Activated T-cell treated with anti-CD3 and anti-CD28 coated beads, Interleukin-2, amount 50 U/mL, for 24 hours (primary cell): ENCODE measurements at regions not wholly inside any gene's neighbourhood (a gene's known extent, or its start where the extent isn't known, plus 50 kb on each side); places are given as distances from the start of the nearest gene placed in this dataset.
"Not testable (repeated sequence)": the region's sequence is repeated elsewhere in the genome, so short reads cannot be mapped to it uniquely, and the experiment has no call there.

Experiments
- DNase-seq: peaks from one replicate; pipeline ENCODE4 v3.0.0-alpha.2; 2020
- H3K27ac Mint-ChIP-seq: 2 replicates; pipeline ENCODE4 v1.8.0; 2020; ENCODE audit warnings: mild to moderate bottlenecking, mixed read lengths
- H3K27me3 Mint-ChIP-seq: 2 replicates; pipeline ENCODE4 v1.8.0; 2020; ENCODE audit warnings: mixed read lengths
- H3K36me3 Mint-ChIP-seq: 2 replicates; pipeline ENCODE4 v1.8.0; 2020; ENCODE audit warnings: low read depth, mixed read lengths
- H3K4me1 Mint-ChIP-seq: 2 replicates; pipeline ENCODE4 v1.8.0; 2020; ENCODE audit warnings: low read depth, mixed read lengths
- H3K4me3 Mint-ChIP-seq: 2 replicates; pipeline ENCODE4 v1.8.0; 2020; ENCODE audit warnings: mild to moderate bottlenecking, moderate library complexity, mixed read lengths
- H3K9me3 Mint-ChIP-seq: 2 replicates; pipeline ENCODE4 v1.8.0; 2020; ENCODE audit warnings: mixed read lengths

DNA sequence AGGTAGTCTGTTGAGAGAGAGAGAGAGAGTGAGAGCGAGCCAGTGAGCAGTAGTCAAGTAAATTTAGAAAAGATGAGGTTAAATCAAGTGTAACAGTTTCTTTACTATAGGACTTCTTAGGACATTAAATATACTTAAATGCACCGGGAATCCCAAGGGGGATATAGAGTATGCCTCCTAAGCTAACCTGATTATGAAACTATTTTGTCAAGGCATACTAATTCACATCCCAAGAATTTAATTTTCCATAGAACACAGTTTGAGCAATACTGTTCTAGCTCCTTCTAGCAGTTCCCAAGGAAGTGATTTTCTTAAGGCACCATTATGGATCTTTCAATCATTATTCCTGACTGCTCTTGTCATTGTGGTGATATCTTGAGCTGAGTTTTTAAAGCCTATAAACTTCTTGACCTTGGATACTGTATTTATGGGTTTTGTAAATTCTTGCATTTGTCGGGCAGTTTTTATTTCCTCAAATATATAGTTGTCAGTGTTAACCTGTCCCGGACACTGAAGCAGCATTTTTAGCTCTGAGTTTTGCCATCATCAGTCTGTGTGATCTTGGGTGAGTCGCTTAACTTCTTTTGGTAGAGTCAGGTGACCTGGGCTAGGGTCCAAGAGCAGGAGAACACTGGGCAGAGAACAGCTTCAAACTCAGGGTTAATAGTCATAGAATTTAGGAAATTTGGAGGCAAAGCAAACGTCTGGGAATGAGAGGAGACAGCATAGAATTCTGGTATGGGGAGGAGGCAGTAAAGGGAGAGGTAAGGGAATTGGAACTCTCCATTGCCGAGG lies 196.5 kb upstream of the FRMD6 start:
- Mint-ChIP-seq H3K27ac (no peak overlapping the region), H3K27me3 (peaks cover 3% of the 10 kb centered on the region), H3K9me3 (no peaks in the 10 kb centered on the region), H3K4me3 (no peak overlapping the region), H3K4me1 (no peaks in the 10 kb centered on the region), H3K36me3 (no peaks in the 10 kb centered on the region)
- DNase-seq: no peak

DNA sequence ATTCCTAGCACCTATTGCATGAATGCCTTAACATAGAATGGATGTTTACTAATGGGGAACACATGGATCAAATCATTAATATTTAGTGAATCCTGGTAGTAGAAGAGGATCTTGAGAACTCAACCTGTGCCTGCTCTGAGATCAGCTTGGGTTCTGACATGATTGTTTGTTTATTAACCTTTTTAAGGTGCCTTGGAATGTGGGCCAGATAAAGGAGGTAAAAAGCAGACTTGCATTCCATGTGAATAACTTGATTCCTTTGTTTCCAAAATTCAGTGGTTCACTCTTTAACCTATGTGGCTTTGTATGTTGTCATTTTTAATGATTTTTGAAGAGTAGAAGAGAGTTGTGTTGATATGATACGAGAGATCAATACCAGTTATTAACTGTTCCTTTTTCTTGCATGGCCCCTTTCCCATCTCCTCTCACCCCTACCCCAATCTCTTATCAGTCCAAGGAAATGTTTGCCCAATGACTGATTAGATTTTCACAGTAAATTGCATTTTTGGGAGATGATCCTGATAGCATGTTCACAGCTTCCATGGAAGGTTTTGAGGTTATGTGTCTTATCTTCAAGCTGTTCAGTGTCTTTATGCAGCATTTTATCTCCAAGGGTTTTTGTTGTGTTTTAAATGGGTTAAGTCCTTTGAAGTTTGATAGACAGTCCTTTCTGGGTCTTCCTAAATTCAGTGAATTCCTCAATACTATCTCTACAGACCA lies 193.7 kb upstream of the FRMD6 start:
- Mint-ChIP-seq H3K36me3 (no peaks in the 10 kb centered on the region), H3K4me1 (no peaks in the 10 kb centered on the region), H3K27me3 (peaks cover 3% of the 10 kb centered on the region), H3K9me3 (no peaks in the 10 kb centered on the region), H3K27ac (no peak overlapping the region), H3K4me3 (no peak overlapping the region)
- DNase-seq: no peak

DNA sequence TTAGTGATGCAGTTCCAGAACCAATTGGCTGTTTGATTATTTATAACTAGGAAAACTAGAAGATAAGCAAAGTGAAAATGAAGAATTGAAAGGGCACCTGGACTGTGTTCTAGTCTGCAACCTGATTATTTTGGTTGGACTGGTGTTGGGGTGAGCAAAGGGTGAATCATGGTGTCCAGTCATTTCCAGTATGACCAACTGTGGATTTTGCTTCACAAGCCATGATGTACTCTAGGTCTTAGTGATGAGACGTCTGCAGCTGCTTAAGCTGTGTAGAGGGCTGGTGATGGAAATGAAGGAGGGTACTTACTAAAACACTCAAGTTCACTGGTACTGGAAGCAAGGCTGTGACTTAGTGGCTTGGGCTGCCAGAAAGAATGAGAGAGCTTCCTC lies 193.2 kb upstream of the FRMD6 start:
- Mint-ChIP-seq H3K4me1 (no peaks in the 10 kb centered on the region), H3K36me3 (no peaks in the 10 kb centered on the region), H3K27me3 (peaks cover 3% of the 10 kb centered on the region), H3K4me3 (no peak overlapping the region), H3K27ac (no peak overlapping the region), H3K9me3 (no peaks in the 10 kb centered on the region)
- no peak for DNase-seq

DNA sequence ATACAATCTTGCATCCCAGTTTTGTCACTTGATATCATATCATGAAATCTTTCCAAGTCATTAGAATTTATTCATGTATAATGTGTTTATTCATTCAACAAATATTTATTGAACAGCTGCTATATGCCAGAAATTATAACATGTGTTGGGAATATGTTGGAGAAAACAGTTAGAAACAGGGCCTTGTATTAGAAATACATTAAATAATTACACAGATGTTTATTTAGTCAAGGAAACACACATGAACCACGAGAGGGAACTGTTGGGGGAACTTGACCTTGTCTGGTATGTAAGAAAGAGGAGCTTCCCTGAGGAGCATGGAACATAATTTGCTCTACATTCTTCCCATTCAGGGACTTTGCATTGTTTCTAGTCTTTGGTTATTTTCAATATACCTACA lies 191.7 kb upstream of the FRMD6 start:
- H3K9me3 Mint-ChIP-seq: no peaks in the 10 kb centered on the region
- no peaks in the 10 kb centered on the region for H3K4me1 Mint-ChIP-seq
- H3K27me3 Mint-ChIP-seq: peaks cover 3% of the 10 kb centered on the region
- no peak overlapping the region for H3K4me3 Mint-ChIP-seq
- no peak for DNase-seq
- H3K36me3 Mint-ChIP-seq: no peaks in the 10 kb centered on the region
- no peak overlapping the region for H3K27ac Mint-ChIP-seq

DNA sequence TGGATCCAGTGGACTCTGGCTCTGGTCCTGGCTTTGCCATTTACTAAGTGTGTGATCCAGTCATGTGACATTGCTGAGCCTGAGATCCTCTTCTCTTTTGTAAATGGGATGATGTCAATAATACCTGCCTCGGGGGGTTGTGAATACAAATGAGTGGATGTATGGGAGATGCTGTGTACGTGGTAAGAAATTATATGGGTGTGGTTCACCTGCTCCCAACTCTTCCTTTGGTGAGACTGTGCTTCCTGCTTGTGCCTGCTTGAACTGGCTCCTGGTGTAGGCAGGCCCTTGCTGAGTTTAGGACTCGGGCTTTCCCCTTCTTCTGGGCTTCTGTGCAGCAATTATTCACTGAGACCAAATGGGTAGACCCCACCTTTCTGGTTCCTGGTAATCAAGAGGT lies 189.5 kb upstream of the FRMD6 start:
- H3K4me3 Mint-ChIP-seq: no peak overlapping the region
- no peaks in the 10 kb centered on the region for H3K4me1 Mint-ChIP-seq
- no peaks in the 10 kb centered on the region for H3K9me3 Mint-ChIP-seq
- no peak for DNase-seq
- H3K27me3 Mint-ChIP-seq: peaks cover 4% of the 10 kb centered on the region
- no peaks in the 10 kb centered on the region for H3K36me3 Mint-ChIP-seq
- H3K27ac Mint-ChIP-seq: no peak overlapping the region

- Mint-ChIP-seq H3K27me3 (peaks cover 5% of the 10 kb centered on the region), H3K4me3 (no peak overlapping the region), H3K4me1 (no peaks in the 10 kb centered on the region), H3K27ac (no peak overlapping the region), H3K9me3 (no peaks in the 10 kb centered on the region), H3K36me3 (no peaks in the 10 kb centered on the region)
- DNase-seq: no peak
These were observed 189.0 kb upstream of the FRMD6 start for GRCh38 chr14:51462706-51463105.

DNA sequence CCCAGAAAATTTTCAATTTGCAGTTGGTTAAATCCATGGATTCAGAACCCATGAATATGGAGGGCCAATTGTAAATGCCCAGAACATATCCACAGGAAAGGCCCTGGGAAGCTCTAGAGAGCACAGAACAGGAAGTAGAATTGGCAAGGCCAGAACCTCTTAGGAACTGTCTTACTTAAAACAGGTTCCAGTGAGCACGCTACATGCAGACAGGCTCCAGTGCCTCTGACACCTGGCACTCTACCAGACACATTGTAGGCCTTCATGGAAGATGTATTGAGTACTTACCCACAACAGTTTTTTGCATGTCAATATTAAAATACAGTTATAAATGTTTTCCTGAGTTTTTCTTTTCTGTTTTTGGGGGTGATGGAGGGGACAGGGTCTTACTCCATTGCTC lies 188.2 kb upstream of the FRMD6 start:
- Mint-ChIP-seq H3K4me3 (no peak overlapping the region), H3K36me3 (no peaks in the 10 kb centered on the region), H3K27me3 (peaks cover 5% of the 10 kb centered on the region), H3K9me3 (no peaks in the 10 kb centered on the region), H3K27ac (no peak overlapping the region), H3K4me1 (no peaks in the 10 kb centered on the region)
- DNase-seq: no peak

DNA sequence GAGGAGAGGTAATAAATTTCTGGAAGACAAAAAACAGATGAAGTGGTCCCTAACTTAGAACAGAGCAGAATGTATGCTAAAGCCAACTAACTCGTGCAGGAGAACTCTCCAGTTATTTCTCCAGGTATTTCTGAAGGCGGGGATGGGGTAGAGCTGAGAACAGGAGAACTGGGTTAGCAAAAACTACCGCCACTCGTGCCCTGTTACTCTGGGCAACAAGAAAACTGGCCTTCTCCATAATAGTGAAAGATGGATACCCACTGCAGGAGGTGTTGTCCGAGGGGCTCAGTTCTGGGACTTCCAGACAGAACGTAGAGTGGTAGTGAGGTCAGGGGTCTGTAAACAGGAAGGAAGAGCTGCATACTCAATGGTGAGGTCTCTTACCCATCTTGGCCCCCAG lies 187.3 kb upstream of the FRMD6 start:
- Mint-ChIP-seq H3K27me3 (peaks cover 5% of the 10 kb centered on the region), H3K4me3 (no peak overlapping the region), H3K4me1 (no peaks in the 10 kb centered on the region), H3K9me3 (no peaks in the 10 kb centered on the region), H3K36me3 (no peaks in the 10 kb centered on the region), H3K27ac (no peak overlapping the region)
- DNase-seq: no peak

DNA sequence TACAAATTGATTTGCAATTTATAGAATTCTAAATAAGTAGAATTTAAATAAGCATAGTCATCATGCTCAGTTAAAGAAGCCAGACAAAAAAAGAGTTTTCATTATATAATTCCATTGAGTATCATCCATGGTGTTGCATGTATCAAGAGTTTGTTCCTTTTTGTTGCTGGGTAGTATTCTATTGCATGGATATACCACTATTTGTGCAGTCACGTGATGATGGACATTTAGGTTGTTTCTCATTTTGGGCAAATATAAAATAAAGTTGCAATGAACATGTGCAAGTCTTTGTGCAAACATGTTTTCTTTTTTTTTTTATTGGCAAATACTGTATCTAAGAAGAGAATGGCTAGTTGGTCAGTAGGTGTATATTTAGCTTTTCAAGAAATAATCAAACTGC lies 186.2 kb upstream of the FRMD6 start:
- no peak overlapping the region for H3K27ac Mint-ChIP-seq
- no peaks in the 10 kb centered on the region for H3K36me3 Mint-ChIP-seq
- no peak for DNase-seq
- peaks cover 5% of the 10 kb centered on the region for H3K27me3 Mint-ChIP-seq
- no peaks in the 10 kb centered on the region for H3K9me3 Mint-ChIP-seq
- H3K4me1 Mint-ChIP-seq: no peaks in the 10 kb centered on the region
- H3K4me3 Mint-ChIP-seq: no peak overlapping the region

DNA sequence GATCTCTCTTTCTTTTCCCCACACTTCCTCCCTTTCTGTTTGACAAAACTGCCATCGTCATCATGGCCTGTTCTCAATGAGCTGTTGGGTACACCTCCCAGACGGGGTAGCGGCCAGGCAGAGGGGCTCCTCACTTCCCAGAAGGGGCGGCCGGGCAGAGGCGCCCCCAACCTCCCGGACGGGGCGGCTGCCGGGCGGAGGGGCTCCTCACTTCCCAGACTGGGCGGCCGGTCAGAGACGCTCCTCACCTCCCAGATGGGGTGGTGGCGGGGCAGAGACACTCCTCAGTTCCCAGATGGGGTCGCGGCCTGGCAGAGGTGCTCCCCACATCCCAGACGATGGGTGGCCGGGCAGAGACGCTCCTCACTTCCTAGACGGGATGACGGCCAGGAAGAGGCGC lies 184.3 kb upstream of the FRMD6 start:
- H3K9me3 Mint-ChIP-seq, DNase-seq, H3K4me3 Mint-ChIP-seq, H3K4me1 Mint-ChIP-seq, H3K27ac Mint-ChIP-seq, H3K27me3 Mint-ChIP-seq, H3K36me3 Mint-ChIP-seq: not testable (repeated sequence)

DNA sequence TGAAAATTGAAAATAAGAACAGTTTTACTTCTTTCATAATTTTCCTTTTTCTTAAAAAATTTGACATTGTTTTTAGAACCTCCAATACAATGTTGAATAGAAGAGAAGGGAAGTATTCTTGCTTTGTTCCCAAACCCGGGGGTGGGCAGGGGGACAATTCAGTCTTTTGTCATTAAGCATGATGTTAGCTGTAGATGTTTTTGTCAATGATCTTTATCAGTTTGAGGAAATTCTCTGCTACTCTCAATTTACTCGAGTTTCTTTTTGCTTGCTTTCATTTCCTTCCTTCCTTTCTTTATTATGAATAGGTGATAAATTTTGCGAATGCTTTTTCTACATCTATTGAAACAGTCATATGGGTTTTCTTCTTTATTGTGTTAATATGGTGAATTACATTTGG lies 183.2 kb upstream of the FRMD6 start:
- Mint-ChIP-seq H3K27ac (no peak overlapping the region), H3K9me3 (no peaks in the 10 kb centered on the region), H3K4me3 (no peak overlapping the region), H3K27me3 (peaks cover 8% of the 10 kb centered on the region), H3K36me3 (no peaks in the 10 kb centered on the region), H3K4me1 (no peaks in the 10 kb centered on the region)
- no peak for DNase-seq

- no peaks in the 10 kb centered on the region for H3K36me3 Mint-ChIP-seq
- no peaks in the 10 kb centered on the region for H3K9me3 Mint-ChIP-seq
- peaks cover 23% of the 10 kb centered on the region for H3K27me3 Mint-ChIP-seq
- H3K4me3 Mint-ChIP-seq: no peak overlapping the region
- no peak overlapping the region for H3K27ac Mint-ChIP-seq
- DNase-seq: no peak
- H3K4me1 Mint-ChIP-seq: no peaks in the 10 kb centered on the region
These were observed 178.8 kb upstream of the FRMD6 start for GRCh38 chr14:51472881-51473280.

DNA sequence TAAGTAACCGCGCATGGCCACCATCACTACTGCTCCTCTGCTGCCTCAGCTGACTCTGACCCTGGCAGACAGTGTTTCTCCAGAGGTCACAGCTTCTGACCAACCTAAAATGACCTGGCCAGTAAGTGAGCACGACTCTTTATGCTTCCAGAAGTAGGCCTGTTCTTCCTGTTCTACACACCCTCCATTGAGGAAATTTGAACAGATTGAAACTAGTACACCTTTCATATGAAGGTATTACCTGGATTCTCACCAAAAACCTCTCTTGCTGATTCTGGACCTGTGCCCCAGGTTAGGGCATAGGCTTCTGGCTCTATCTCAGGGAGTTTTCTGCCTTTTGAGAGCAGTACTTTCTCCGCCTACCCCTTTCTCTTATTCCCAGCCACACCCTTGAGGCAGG lies 178.4 kb upstream of the FRMD6 start:
- Mint-ChIP-seq H3K27ac (no peak overlapping the region), H3K36me3 (no peaks in the 10 kb centered on the region), H3K4me3 (no peak overlapping the region), H3K4me1 (no peaks in the 10 kb centered on the region), H3K27me3 (peaks cover 23% of the 10 kb centered on the region), H3K9me3 (no peaks in the 10 kb centered on the region)
- no peak for DNase-seq

DNA sequence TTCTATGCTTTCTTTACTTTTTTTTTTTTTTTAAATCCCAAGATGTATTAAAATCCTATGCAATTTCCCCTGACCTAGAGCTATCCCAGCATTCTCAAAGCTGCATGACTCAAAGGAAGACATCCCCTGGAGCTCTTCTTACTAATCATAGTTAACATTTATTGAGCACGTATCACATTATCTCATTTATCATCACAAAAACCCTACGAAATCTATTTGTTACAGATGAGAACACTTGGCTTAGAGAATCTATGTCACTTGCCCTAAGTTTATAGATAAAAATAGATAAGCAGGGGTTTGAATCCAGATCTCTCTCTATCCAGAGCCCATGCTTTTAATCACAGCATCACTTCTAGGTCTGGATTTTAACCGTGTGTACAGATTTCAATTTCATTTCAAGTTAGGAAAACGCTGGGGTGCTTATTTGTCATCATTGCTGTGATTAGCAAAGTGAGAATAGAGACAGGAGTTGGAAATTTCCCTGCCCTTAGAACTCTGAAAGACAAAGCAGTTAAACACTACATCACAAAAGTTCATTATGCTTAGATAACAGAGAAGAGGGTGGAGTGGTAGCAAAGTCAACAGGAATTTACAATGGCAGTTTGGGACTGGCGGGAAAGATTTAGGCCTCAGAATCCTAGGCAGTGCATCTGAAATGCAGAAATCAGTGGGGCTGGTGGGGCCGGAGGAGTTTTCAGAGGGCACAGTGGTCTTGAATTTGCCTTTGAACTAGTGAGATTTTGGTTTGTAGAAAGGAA lies 177.7 kb upstream of the FRMD6 start:
- Mint-ChIP-seq H3K27me3 (peaks cover 23% of the 10 kb centered on the region), H3K27ac (no peak overlapping the region), H3K9me3 (no peaks in the 10 kb centered on the region), H3K4me3 (no peak overlapping the region), H3K36me3 (no peaks in the 10 kb centered on the region), H3K4me1 (no peaks in the 10 kb centered on the region)
- DNase-seq: no peak

DNA sequence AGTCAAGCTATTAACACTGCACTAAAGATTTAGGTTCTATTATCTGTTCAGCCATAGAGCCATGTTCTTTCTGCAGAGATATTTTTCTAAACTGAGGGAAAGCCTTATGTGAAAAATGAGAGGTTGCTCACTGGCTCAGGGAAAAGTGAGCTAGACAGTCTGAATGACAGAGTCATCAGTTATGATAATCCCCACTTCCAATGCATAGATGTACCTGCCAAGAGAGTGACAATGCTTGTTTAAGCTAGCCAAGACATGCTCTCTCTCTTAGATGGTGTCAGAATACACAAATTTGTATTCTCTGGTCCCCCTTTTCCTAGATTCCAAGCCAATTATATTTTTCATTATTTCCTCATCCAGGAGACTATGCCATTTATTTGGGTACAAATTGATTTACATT lies 176.9 kb upstream of the FRMD6 start:
- H3K9me3 Mint-ChIP-seq: no peaks in the 10 kb centered on the region
- H3K4me3 Mint-ChIP-seq: no peak overlapping the region
- no peaks in the 10 kb centered on the region for H3K36me3 Mint-ChIP-seq
- no peak overlapping the region for H3K27ac Mint-ChIP-seq
- DNase-seq: no peak
- H3K4me1 Mint-ChIP-seq: no peaks in the 10 kb centered on the region
- peaks cover 23% of the 10 kb centered on the region for H3K27me3 Mint-ChIP-seq
